ENCODE measurements at regions not wholly inside any gene's neighbourhood (a gene's known extent, or its start where the extent isn't known, plus 50 kb on each side); places are given as distances from the start of the nearest gene placed in this dataset.

- TF ChIP-seq, protein P1, sequence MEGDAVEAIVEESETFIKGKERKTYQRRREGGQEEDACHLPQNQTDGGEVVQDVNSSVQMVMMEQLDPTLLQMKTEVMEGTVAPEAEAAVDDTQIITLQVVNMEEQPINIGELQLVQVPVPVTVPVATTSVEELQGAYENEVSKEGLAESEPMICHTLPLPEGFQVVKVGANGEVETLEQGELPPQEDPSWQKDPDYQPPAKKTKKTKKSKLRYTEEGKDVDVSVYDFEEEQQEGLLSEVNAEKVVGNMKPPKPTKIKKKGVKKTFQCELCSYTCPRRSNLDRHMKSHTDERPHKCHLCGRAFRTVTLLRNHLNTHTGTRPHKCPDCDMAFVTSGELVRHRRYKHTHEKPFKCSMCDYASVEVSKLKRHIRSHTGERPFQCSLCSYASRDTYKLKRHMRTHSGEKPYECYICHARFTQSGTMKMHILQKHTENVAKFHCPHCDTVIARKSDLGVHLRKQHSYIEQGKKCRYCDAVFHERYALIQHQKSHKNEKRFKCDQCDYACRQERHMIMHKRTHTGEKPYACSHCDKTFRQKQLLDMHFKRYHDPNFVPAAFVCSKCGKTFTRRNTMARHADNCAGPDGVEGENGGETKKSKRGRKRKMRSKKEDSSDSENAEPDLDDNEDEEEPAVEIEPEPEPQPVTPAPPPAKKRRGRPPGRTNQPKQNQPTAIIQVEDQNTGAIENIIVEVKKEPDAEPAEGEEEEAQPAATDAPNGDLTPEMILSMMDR (IDR thresholded peaks at IDR 0.05; ENCODE audit: insufficient read depth, low read length) = no peak
- TF ChIP-seq POLR2AphosphoS5 (IDR thresholded peaks at IDR 0.05; ENCODE audit: low read depth) = no peak
- TF ChIP-seq, protein P2, sequence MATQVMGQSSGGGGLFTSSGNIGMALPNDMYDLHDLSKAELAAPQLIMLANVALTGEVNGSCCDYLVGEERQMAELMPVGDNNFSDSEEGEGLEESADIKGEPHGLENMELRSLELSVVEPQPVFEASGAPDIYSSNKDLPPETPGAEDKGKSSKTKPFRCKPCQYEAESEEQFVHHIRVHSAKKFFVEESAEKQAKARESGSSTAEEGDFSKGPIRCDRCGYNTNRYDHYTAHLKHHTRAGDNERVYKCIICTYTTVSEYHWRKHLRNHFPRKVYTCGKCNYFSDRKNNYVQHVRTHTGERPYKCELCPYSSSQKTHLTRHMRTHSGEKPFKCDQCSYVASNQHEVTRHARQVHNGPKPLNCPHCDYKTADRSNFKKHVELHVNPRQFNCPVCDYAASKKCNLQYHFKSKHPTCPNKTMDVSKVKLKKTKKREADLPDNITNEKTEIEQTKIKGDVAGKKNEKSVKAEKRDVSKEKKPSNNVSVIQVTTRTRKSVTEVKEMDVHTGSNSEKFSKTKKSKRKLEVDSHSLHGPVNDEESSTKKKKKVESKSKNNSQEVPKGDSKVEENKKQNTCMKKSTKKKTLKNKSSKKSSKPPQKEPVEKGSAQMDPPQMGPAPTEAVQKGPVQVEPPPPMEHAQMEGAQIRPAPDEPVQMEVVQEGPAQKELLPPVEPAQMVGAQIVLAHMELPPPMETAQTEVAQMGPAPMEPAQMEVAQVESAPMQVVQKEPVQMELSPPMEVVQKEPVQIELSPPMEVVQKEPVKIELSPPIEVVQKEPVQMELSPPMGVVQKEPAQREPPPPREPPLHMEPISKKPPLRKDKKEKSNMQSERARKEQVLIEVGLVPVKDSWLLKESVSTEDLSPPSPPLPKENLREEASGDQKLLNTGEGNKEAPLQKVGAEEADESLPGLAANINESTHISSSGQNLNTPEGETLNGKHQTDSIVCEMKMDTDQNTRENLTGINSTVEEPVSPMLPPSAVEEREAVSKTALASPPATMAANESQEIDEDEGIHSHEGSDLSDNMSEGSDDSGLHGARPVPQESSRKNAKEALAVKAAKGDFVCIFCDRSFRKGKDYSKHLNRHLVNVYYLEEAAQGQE (IDR thresholded peaks at IDR 0.05; ENCODE audit: insufficient replicate concordance, low read depth) = no peak
Measured at GRCh38 chr4:27846951-27847350, 986.3 kb downstream of the STIM2 start.

Data from HL-60 (cell line).